HCT116 (cell line): ENCODE measurements at regions not wholly inside any gene's neighbourhood (a gene's known extent, or its start where the extent isn't known, plus 50 kb on each side); places are given as distances from the start of the nearest gene placed in this dataset.
"Not testable (repeated sequence)": the region's sequence is repeated elsewhere in the genome, so short reads cannot be mapped to it uniquely, and the experiment has no call there.

Experiments used
- CEBPB ChIP-seq: IDR thresholded peaks from 2 replicates; pipeline ENCODE4 v1.6.1; 2012; ENCODE audit warnings: low read depth
- EGR1 ChIP-seq: IDR thresholded peaks from 2 replicates; pipeline ENCODE4 v1.6.1; 2012; ENCODE audit warnings: low read depth
- EZH2 ChIP-seq: fragments of 200-600 bp; sonication (generic); IDR thresholded peaks from 2 replicates; pipeline ENCODE4 v1.6.1; 2017; ENCODE audit warnings: antibody characterized with exemption, mixed run types
- EZH2phosphoT487 ChIP-seq: fragments of 200-600 bp; IDR thresholded peaks from 2 replicates; pipeline ENCODE4 v1.6.1; 2018; ENCODE audit warnings: antibody characterized with exemption, borderline replicate concordance
- POLR2A ChIP-seq: IDR thresholded peaks from 2 replicates; pipeline ENCODE4 v1.7.0; 2011; ENCODE audit warnings: borderline replicate concordance; ENCODE audit not compliant: insufficient read depth, insufficient read length; ENCODE audit errors: extremely low read depth
- POLR2AphosphoS5 ChIP-seq: IDR thresholded peaks from 2 replicates; pipeline ENCODE4 v1.6.1; 2011; ENCODE audit warnings: mild to moderate bottlenecking, low read depth, low read length, moderate library complexity
- RAD21 ChIP-seq: IDR thresholded peaks from 2 replicates; pipeline ENCODE4 v1.6.1; 2012; ENCODE audit warnings: low read depth, mild to moderate bottlenecking
- SIN3A ChIP-seq: IDR thresholded peaks from 2 replicates; pipeline ENCODE4 v1.6.1; 2012; ENCODE audit warnings: low read depth
- ZFX ChIP-seq: fragments of 450-650 bp; IDR thresholded peaks from 2 replicates; pipeline ENCODE4 v1.6.1; 2017
- TF ChIP-seq, protein P1 (sequence below), 3 experiments: fragments of 200-600 bp in 1 of 3; sonication (generic) in 1 of 3; IDR thresholded peaks in 2 of 3; conservative IDR thresholded peaks in 1 of 3; 2 replicates each; pipeline ENCODE4 v1.5.1; 2012 to 2017; ENCODE audit warnings: low read depth in 2 of 3, low read length in 2 of 3, antibody characterized with exemption in 1 of 3, borderline replicate concordance in 1 of 3, control low read depth in 1 of 3, mild to moderate bottlenecking in 1 of 3, mixed read lengths in 1 of 3, mixed run types in 1 of 3, moderate library complexity in 1 of 3; ENCODE audit not compliant: insufficient read depth in 1 of 3
- TF ChIP-seq, protein P2 (sequence below): IDR thresholded peaks from 2 replicates; pipeline ENCODE4 v1.6.1; 2012
- TF ChIP-seq, protein P3 (sequence below): IDR thresholded peaks from 2 replicates; pipeline ENCODE4 v1.6.1; 2012; ENCODE audit warnings: low read depth

DNA sequence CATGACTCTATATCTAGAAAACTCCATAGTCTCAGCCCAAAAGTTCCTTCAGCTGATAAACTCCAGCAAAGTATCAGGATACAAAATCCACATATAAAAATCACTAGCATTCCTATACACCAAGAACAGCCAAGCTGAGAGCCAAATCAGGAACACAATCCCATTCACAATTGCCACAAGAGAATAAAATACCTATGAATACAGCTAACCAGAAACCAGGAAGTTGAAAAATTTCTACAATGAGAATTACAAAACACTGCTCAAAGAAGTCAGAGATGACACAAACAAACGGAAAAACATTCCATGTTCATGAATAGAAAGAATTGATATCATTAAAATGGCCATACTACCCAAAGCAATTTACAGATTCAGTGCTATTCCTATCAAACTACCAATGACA is 61.0 kb upstream of the PKN2 start:
- TF ChIP-seq, protein P1, sequence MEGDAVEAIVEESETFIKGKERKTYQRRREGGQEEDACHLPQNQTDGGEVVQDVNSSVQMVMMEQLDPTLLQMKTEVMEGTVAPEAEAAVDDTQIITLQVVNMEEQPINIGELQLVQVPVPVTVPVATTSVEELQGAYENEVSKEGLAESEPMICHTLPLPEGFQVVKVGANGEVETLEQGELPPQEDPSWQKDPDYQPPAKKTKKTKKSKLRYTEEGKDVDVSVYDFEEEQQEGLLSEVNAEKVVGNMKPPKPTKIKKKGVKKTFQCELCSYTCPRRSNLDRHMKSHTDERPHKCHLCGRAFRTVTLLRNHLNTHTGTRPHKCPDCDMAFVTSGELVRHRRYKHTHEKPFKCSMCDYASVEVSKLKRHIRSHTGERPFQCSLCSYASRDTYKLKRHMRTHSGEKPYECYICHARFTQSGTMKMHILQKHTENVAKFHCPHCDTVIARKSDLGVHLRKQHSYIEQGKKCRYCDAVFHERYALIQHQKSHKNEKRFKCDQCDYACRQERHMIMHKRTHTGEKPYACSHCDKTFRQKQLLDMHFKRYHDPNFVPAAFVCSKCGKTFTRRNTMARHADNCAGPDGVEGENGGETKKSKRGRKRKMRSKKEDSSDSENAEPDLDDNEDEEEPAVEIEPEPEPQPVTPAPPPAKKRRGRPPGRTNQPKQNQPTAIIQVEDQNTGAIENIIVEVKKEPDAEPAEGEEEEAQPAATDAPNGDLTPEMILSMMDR (IDR thresholded peaks at IDR 0.05 in 2 of 3, conservative IDR thresholded peaks at IDR 0.05 in 1 of 3; ENCODE audit: borderline replicate concordance in 1 of 3, insufficient read depth in 1 of 3, low read depth in 2 of 3, low read length in 2 of 3) = not testable (repeated sequence)
- TF ChIP-seq EZH2, SIN3A, POLR2A, POLR2AphosphoS5, CEBPB, EZH2phosphoT487, RAD21, ZFX, EGR1: not testable (repeated sequence)
- TF ChIP-seq, protein P2, sequence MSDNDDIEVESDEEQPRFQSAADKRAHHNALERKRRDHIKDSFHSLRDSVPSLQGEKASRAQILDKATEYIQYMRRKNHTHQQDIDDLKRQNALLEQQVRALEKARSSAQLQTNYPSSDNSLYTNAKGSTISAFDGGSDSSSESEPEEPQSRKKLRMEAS = not testable (repeated sequence)
- TF ChIP-seq, protein P3, sequence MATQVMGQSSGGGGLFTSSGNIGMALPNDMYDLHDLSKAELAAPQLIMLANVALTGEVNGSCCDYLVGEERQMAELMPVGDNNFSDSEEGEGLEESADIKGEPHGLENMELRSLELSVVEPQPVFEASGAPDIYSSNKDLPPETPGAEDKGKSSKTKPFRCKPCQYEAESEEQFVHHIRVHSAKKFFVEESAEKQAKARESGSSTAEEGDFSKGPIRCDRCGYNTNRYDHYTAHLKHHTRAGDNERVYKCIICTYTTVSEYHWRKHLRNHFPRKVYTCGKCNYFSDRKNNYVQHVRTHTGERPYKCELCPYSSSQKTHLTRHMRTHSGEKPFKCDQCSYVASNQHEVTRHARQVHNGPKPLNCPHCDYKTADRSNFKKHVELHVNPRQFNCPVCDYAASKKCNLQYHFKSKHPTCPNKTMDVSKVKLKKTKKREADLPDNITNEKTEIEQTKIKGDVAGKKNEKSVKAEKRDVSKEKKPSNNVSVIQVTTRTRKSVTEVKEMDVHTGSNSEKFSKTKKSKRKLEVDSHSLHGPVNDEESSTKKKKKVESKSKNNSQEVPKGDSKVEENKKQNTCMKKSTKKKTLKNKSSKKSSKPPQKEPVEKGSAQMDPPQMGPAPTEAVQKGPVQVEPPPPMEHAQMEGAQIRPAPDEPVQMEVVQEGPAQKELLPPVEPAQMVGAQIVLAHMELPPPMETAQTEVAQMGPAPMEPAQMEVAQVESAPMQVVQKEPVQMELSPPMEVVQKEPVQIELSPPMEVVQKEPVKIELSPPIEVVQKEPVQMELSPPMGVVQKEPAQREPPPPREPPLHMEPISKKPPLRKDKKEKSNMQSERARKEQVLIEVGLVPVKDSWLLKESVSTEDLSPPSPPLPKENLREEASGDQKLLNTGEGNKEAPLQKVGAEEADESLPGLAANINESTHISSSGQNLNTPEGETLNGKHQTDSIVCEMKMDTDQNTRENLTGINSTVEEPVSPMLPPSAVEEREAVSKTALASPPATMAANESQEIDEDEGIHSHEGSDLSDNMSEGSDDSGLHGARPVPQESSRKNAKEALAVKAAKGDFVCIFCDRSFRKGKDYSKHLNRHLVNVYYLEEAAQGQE = not testable (repeated sequence)
